Stimulated activated CD4-positive, alpha-beta T cell treated with anti-CD3 and anti-CD28 coated beads, Interleukin-15, amount 100 ng/mL, for 24 hours (primary cell): ENCODE measurements at regions not wholly inside any gene's neighbourhood (a gene's known extent, or its start where the extent isn't known, plus 50 kb on each side); places are given as distances from the start of the nearest gene placed in this dataset.

ENCODE experiments used
- DNase-seq: peaks from one replicate; pipeline ENCODE4 v3.0.0-alpha.2; 2020

DNA sequence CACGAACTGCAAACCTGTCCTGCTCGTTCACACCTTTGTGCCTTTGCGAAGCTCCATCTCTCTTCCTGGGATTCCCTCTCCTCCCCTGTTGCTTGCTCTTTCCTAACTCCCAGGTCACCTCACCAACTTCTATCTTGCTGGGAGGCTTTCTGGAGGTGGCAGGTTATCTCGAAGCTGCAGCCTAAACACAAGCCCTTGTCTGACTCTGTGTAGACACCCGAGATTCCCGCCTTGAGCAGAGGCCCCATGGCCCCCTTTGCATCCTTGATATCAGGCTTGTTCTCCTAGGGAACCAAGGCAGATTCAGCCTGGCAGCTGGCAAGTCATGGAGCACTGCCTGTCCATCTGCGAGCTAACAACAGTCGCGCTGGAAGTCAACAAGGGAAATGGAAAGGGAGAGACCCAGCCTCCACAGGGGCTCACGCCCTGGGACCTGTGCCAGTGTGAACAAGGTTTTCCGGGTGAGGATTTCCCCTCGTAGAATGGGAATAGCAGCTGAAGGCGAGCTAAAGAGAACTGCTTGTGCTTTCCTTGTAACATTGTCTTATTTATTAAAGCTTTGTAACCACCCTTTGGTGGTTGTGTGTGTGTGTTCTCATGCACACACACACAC, 109.5 kb upstream of the JUN start:
- DNase-seq: no peak

GRCh38 chr1:58895082-58895481, 111.2 kb upstream of the JUN start:
- DNase-seq: no peak

DNA sequence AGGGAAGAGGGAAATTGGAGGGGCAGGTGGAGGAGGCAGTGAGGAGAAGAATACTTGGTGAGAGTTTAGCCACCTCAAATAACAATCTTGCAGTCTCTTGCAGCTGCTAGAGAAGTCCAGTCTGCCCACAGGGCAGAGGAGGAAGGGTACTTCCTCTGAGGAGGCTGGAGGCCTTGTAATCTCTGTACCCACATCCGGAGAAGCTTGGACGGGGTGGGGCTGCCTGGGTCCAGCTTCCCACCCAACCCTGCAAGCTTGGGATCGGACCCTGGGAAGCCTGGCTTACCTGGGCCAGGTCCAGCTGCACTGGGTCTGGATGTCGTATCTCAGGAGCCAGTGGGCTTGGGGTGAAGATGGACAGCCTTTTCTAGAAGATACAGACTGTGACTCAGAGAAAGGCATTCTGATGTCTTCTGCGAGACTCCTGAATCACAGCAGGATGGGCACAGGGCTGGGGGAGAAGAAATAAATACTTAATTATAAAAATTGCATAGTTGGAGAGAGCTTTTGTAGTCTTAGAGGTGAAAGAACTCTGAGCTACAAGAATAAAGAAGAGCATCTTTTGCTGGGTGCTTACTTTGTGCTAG, 111.8 kb upstream of the JUN start:
- no peak for DNase-seq

GRCh38 chr1:58896246-58897183, 112.7 kb upstream of the JUN start:
- DNase-seq: no peak

DNA sequence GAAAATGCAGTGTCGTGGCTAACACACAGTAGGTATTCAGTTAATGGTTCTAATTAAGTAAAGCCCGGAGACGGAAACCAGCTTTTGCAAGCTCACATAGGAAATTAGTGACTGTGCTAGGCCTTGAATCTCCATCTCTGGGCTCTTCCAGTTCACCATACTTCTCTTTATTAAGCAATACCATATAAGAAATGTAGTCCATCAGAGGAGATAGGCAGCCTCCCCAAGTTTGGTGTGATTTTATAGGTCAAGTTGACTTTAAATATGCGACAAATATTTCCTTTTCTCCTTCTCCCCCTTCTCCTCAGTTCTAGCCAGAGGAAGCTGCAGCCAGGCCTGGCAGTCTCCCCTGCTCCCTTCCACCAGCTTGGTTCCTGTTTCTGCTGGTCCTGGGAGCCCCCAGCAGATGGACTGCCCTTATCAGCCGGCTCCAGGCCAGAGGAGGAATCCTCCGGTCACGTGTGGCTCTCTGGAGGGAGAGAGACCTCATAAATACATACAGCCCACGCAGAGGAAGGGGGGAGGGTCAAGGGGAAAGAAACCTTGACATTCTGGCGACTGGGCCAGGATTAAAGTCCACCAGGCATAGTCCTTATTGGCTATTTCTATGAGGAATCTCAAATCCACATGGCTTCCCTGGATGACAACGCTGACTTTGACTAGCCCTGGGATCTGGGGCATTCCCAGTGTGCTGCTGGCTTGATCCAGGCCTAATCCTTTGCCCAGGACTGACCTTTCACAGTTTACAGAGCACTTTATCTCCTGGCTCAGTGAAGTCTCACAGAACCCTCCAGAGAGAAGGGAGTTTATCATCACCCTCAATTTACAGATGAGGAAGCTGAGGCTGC, 115.1 kb upstream of the JUN start:
- DNase-seq: no peak

GRCh38 chr1:58899587-58900271, 115.9 kb upstream of the JUN start:
- no peak for DNase-seq

DNA sequence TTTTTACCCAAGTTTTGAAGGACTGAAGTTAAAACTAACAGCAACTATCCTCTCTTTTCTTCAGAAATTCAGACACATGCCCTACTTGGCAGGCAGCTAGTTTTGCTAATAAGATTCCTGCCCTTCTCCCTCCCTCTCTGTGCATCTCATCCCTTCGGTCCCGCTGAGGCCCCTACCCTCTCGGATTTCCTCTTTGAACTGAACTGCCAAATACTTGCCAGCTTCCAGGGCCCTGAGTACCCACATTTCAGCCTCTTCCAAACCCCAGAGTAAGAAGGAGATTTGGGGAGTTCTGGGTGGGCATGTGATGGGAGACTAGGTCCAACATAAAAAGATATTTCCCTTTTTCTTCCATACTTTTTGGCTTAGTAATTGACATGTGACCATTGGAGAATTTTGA, 116.5 kb upstream of the JUN start:
- DNase-seq: no peak

- no peak for DNase-seq
Measured at GRCh38 chr1:58901008-58901407, 117.2 kb upstream of the JUN start.

- DNase-seq: no peak
Measured at GRCh38 chr1:58902830-58903513, 119.1 kb upstream of the JUN start.

- peak; percentile 91 for DNase-seq
Measured at GRCh38 chr1:58903514-58904298, 119.9 kb upstream of the JUN start.

- DNase-seq: no peak
Measured at GRCh38 chr1:58904299-58905125, 120.7 kb upstream of the JUN start.

DNA sequence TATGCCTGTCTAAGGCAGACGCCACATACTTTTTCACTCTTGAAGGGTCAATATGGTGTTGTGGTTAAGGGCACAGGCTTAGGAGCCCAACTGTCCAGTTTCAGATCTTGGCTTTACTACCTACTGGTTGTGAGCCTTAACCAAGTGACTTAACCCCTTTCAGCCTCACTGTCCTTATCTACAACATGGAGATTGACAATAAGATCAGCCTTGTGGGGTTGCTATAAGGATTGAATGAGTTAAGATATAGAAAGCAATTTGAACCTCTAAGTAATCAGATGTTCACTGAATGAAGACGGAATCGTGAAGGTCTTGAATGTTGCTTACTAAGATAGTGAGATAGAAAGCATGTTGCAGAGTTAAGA, 121.3 kb upstream of the JUN start:
- no peak for DNase-seq

DNA sequence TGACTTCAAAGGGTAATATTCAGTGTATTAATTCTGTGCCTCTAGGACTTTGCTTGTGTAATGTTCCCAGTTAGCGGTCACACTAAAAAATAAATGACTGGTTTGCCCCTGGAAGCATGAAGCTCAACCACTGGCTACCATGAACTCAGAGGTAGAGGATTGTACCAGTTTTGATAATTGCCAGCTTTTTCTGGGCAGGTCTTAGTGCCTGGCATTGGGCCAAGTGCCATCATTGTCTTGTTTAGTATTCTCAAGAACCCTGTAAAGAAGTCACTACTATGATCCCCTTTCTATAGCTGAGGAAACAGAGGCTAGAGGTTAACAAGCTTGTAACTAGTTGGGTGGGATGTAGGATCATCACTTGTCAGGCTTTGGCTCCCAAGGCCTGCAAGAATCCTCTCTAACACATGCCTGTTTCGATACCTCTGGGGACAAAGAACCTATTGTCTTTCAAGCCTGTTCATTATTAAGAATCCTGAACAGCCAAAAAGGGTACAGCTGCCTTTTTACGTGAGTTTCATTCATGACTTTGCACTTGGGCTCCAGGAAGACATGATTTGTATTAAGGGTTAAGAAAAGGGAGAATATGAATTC, 121.9 kb upstream of the JUN start:
- no peak for DNase-seq

- DNase-seq: no peak
Measured at GRCh38 chr1:58907398-58907797, 123.6 kb upstream of the JUN start.

GRCh38 chr1:58908561-58909560, 125.0 kb upstream of the JUN start:
- no peak for DNase-seq

GRCh38 chr1:58909914-58910681, 126.3 kb upstream of the JUN start:
- no peak for DNase-seq

GRCh38 chr1:58911841-58912499, 128.1 kb upstream of the JUN start:
- DNase-seq: no peak
